H1 (cell line): ENCODE measurements at regions not wholly inside any gene's neighbourhood (a gene's known extent, or its start where the extent isn't known, plus 50 kb on each side); places are given as distances from the start of the nearest gene placed in this dataset.

Experiments
- BCL11A ChIP-seq, 2 experiments: IDR thresholded peaks; one replicate each; pipeline ENCODE4 v1.6.1; 2011; ENCODE audit warnings: low read depth in 2 of 2, low read length in 2 of 2, mild to moderate bottlenecking in 2 of 2
- CBX5 ChIP-seq: fragments of 300-800, 300-1000 bp; sonication (generic); IDR thresholded peaks from 2 replicates; pipeline ENCODE4 v1.7.1; 2016; ENCODE audit warnings: antibody characterized with exemption, low read length, low read depth
- CTCF ChIP-seq, 3 experiments: IDR thresholded peaks; 1 replicate in 2 of 3; 2 replicates in 1 of 3; pipeline versions ENCODE4 v1.5.1 to v1.6.1; 2011; ENCODE audit warnings: low read length in 3 of 3, mild to moderate bottlenecking in 3 of 3, inconsistent platforms in 2 of 3, low read depth in 1 of 3, moderate library complexity in 1 of 3; ENCODE audit not compliant: insufficient read depth in 1 of 3; ENCODE audit errors: control extremely low read depth in 1 of 3
- EP300 ChIP-seq, 2 experiments: IDR thresholded peaks; 1 replicate in 1 of 2; 2 replicates in 1 of 2; pipeline ENCODE4 v1.6.1; 2011 to 2012; ENCODE audit warnings: low read depth in 2 of 2, low read length in 2 of 2, mild to moderate bottlenecking in 2 of 2, borderline replicate concordance in 1 of 2, inconsistent platforms in 1 of 2, moderate library complexity in 1 of 2
- EZH2 ChIP-seq: fragments of 200-600 bp; sonication (generic); IDR thresholded peaks from 2 replicates; pipeline ENCODE4 v1.7.1; 2012; ENCODE audit warnings: low read depth, mild to moderate bottlenecking, moderate library complexity, low read length, inconsistent platforms; ENCODE audit not compliant: severe bottlenecking
- GTF2F1 ChIP-seq: IDR thresholded peaks from 2 replicates; pipeline ENCODE4 v1.6.1; 2012; ENCODE audit warnings: low read depth, low read length, improper control_type of control experiment, borderline replicate concordance
- POLR2A ChIP-seq, 2 experiments: IDR thresholded peaks; 1 replicate in 1 of 2; 2 replicates in 1 of 2; pipeline ENCODE4 v1.6.1; 2011; ENCODE audit warnings: low read depth in 2 of 2, low read length in 2 of 2, mild to moderate bottlenecking in 2 of 2; ENCODE audit errors: control extremely low read depth in 1 of 2
- POLR2AphosphoS5 ChIP-seq: IDR thresholded peaks from 2 replicates; pipeline ENCODE4 v1.6.1; 2011; ENCODE audit warnings: low read depth, low read length
- POU5F1 ChIP-seq: IDR thresholded peaks from 2 replicates; pipeline ENCODE4 v1.6.1; 2011; ENCODE audit warnings: low read depth, mild to moderate bottlenecking, low read length, moderate library complexity

DNA sequence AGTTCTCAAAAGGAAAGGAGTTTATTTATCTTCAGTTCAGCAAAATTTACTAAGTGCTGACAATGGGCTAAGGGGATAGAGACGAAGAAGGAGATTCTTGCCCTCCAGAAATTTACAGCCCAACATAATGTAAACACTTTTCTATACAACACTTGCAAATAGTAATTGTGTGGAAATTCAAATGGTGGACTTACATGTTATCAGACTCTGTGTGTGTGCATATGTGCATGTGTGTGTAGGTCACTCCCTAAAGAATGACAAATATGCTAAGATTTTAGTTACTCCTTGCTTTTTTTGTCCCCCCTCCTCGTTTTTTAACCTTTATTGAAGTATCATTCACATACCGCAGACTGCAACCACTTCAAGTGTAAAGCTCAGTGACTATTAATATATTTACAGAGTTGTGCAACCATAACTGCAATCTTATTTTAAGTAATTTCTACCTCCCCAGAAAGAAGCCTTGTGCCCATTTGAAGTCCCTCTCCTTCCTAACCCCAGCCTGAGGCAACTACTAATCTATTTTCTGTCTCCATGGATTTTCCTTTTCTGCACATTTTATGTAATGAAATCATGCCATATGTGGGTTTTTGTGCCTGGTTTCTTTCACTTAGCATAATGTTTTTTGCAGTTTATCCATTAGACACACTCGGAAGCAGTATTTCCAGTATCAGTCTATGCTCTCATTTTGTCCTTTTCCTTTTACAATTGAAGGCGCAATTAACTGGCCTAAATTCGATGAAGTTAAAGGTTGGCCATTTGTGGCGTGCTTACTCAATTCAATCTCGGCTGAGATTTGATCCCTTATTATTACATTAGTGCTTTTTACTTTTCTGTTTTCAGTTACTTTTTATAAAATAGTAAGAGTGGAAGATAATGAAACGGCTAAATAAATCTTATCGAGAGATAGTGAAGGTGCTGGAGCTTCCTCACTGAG is 318.4 kb downstream of the HAPSTR1 start:
- TF ChIP-seq CTCF (IDR thresholded peaks at IDR 0.05; ENCODE audit: control extremely low read depth in 1 of 3, insufficient read depth in 1 of 3, low read depth in 1 of 3, low read length in 3 of 3), result no peak
- TF ChIP-seq EP300 (IDR thresholded peaks at IDR 0.05; ENCODE audit: borderline replicate concordance in 1 of 2, low read depth in 2 of 2, low read length in 2 of 2), result no peak
- TF ChIP-seq GTF2F1, result no peak
- TF ChIP-seq POLR2A (IDR thresholded peaks at IDR 0.05; ENCODE audit: control extremely low read depth in 1 of 2, low read depth in 2 of 2, low read length in 2 of 2), result no peak
- no peak for TF ChIP-seq EZH2
- no peak for TF ChIP-seq POU5F1
- no peak for TF ChIP-seq POLR2AphosphoS5
- TF ChIP-seq BCL11A (IDR thresholded peaks at IDR 0.05; ENCODE audit: low read depth in 2 of 2, low read length in 2 of 2), result no peak
- no peak for TF ChIP-seq CBX5
